ENCODE measurements at regions not wholly inside any gene's neighbourhood (a gene's known extent, or its start where the extent isn't known, plus 50 kb on each side); places are given as distances from the start of the nearest gene placed in this dataset.

DNA sequence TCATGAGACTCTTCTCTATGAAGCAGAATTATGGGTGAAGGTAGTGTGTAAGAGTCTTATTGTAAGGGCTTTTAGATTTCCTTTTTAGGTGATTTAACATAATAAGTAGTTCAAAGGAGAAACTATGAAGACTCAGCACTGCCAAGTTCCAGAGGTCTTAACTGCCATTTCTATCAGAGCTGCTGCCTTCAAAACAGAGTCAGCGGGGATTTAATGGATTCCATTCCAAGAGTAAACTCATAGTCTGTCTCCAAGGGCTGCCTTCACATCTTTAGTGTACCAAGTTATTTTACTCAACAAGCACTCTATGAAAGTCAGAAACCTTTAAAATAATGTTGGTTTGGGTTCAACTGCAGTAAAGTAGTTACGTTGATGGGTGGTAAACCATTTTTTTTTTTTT, 289.6 kb upstream of the HTR2A start:
- no peak overlapping the region for H3K27ac Mint-ChIP-seq
- H3K27me3 Mint-ChIP-seq (ENCODE audit: low read depth, poor library complexity): no peaks in the 10 kb centered on the region
- TF ChIP-seq, protein P1, sequence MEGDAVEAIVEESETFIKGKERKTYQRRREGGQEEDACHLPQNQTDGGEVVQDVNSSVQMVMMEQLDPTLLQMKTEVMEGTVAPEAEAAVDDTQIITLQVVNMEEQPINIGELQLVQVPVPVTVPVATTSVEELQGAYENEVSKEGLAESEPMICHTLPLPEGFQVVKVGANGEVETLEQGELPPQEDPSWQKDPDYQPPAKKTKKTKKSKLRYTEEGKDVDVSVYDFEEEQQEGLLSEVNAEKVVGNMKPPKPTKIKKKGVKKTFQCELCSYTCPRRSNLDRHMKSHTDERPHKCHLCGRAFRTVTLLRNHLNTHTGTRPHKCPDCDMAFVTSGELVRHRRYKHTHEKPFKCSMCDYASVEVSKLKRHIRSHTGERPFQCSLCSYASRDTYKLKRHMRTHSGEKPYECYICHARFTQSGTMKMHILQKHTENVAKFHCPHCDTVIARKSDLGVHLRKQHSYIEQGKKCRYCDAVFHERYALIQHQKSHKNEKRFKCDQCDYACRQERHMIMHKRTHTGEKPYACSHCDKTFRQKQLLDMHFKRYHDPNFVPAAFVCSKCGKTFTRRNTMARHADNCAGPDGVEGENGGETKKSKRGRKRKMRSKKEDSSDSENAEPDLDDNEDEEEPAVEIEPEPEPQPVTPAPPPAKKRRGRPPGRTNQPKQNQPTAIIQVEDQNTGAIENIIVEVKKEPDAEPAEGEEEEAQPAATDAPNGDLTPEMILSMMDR (IDR thresholded peaks at IDR 0.05): no peak
- no peak for DNase-seq
- no peaks in the 10 kb centered on the region for H3K36me3 Mint-ChIP-seq (ENCODE audit: low read depth)
- no peak overlapping the region for H3K4me3 Mint-ChIP-seq
- no peaks in the 10 kb centered on the region for H3K9me3 Mint-ChIP-seq
- H3K4me1 Mint-ChIP-seq: peaks cover 10% of the 10 kb centered on the region

DNA sequence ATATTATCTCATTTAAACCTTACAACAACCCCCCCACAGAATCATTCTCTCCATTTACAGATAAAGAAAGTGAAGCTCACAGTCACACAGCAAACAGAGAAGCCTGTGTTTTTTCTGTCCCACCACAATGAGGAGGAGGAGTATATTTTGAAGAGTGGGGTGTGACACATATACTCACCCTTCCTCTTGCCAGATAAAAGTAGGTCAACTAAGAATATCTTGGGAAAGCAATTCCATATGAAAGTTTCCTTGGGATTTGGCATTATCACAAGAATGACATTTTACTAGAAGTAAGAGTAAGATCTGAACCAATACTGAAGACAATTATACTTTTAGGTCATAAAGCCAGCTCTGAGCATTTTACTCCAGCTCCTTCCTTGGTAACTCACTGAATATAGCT, 287.5 kb upstream of the HTR2A start:
- Mint-ChIP-seq H3K4me1 (peaks cover 10% of the 10 kb centered on the region), H3K27ac (no peak overlapping the region), H3K9me3 (no peaks in the 10 kb centered on the region), H3K36me3 (ENCODE audit: low read depth) (no peaks in the 10 kb centered on the region), H3K27me3 (ENCODE audit: low read depth, poor library complexity) (no peaks in the 10 kb centered on the region), H3K4me3 (no peak overlapping the region)
- TF ChIP-seq, protein P1 (IDR thresholded peaks at IDR 0.05): no peak
- DNase-seq: no peak

DNA sequence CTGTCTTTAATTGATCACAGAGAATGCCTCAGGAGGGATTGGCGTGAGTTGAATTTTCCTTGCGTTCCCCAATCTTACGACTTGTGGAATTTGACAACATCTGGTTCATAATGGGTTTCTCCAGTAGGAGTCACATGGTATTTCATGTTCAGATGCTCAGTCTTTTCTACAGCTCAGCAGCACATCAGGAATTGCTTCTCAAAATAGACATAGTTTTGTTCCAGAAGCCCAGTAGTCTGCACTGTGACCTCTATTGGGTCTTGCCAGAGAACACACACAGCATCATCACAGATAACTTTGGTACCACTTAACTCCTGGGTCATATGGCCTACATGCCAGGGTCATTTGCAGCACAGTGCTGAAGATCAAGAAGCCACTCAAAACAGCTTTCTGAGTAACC, 282.5 kb upstream of the HTR2A start:
- no peak overlapping the region for H3K27ac Mint-ChIP-seq
- no peak overlapping the region for H3K4me3 Mint-ChIP-seq
- H3K27me3 Mint-ChIP-seq (ENCODE audit: low read depth, poor library complexity): no peaks in the 10 kb centered on the region
- H3K9me3 Mint-ChIP-seq: no peaks in the 10 kb centered on the region
- DNase-seq: no peak
- H3K4me1 Mint-ChIP-seq: peaks cover 10% of the 10 kb centered on the region
- no peaks in the 10 kb centered on the region for H3K36me3 Mint-ChIP-seq (ENCODE audit: low read depth)
- TF ChIP-seq, protein P1 (IDR thresholded peaks at IDR 0.05): no peak

DNA sequence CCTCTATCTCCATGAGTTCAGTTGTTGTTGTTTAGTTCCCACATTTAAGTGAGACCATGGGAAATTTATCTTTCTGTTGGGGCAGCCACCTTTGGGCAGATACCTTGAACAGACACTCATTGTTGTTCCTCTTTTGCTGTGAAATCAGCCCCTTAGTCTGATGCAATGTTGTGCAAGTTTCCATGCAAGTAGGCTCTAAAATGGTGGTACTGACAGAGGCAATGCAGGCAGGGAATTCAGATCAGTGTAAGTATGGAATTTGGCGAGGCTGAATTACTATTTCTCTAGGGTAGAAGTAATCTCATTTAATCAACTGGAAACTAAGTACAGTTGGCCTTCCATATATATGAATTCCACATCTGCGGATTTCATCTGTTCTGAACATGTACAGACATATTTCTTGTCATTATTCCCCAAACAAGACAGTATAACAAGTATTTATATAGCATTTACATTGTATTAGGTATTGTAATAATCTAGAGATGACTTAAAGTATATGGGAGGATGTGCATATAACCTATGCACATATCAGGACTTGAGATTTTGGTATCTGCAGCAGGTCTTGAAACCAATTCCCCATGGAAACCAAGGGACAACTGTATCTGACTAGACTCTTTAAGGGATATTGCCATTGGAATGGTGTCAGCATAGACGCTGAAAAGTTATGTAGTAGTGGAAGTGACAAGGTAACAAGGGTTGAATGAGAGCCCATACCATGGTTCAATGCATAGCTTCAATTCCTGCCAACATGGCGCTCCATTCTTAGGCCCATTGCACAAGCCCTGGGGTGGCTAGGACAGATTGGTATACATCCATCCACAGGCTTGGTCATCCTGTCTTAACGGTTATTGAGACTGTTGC, 281.5 kb upstream of the HTR2A start:
- H3K9me3 Mint-ChIP-seq: no peaks in the 10 kb centered on the region
- no peak overlapping the region for H3K27ac Mint-ChIP-seq
- DNase-seq: no peak
- H3K36me3 Mint-ChIP-seq (ENCODE audit: low read depth): no peaks in the 10 kb centered on the region
- TF ChIP-seq, protein P1 (IDR thresholded peaks at IDR 0.05): no peak
- H3K4me3 Mint-ChIP-seq: no peak overlapping the region
- H3K4me1 Mint-ChIP-seq: no peaks in the 10 kb centered on the region
- no peaks in the 10 kb centered on the region for H3K27me3 Mint-ChIP-seq (ENCODE audit: low read depth, poor library complexity)

DNA sequence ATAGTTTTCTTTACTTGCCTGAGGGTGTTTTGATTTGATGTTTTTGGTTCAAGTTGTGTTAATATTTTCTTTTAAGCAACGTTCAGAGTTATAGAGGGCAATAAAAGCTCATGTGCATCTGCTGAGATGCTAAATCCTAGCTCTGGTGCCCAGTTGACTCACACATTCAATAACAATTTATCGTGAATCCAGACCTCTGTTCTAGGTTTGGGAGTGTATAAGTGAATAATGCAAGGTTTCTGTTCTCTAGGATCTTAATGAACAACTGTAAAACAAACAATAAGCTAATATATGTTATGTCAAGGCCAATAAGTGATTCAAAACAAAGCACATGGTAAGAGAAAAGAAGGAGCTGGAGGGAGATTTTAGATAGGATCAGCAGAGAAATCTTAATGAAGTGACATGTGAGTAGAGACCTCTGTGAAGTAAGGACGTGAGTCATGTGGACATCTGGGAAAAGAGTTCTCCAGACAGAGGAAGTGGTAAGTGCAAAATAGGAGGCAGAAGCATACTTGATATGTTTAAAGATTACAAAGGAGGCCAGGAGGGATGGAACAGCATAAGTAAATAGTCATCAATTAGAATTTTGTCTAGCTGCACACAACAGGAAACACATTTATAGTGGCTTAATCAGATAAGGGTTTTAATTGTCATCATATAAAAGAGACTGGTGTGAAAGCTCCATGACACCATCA, 278.5 kb upstream of the HTR2A start:
- Mint-ChIP-seq H3K27ac (peak overlapping the region; percentile 1), H3K4me1 (no peaks in the 10 kb centered on the region), H3K9me3 (no peaks in the 10 kb centered on the region), H3K27me3 (ENCODE audit: low read depth, poor library complexity) (no peaks in the 10 kb centered on the region), H3K36me3 (ENCODE audit: low read depth) (no peaks in the 10 kb centered on the region), H3K4me3 (no peak overlapping the region)
- no peak for DNase-seq
- TF ChIP-seq, protein P1 (IDR thresholded peaks at IDR 0.05): no peak

All from nephron progenitor cell (in vitro differentiated cells).